ENCODE measurements at regions not wholly inside any gene's neighbourhood (a gene's known extent, or its start where the extent isn't known, plus 50 kb on each side); places are given as distances from the start of the nearest gene placed in this dataset.
"Not testable (repeated sequence)": the region's sequence is repeated elsewhere in the genome, so short reads cannot be mapped to it uniquely, and the experiment has no call there.

DNA sequence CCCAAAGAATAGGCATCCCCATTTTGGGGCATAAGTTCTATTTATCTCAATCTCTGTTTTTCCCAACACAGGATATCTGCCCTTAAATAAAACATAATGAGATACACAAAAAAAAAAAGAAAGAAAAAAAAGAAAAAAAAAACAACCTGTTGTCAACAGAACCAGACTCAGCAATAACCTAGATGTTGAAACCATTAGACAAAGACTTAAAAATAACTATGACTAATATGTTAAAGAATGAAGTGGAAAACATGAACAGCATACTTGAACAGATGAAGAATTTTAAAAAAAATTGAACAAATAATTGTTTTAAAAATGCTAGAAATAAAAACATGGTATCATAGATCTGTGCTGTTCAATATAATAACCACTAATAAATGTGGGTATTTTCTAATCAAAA, 93.4 kb upstream of the RXFP1 start:
- no peak for DNase-seq (ENCODE audit: low read depth)
- H3K4me3 ChIP-seq (ENCODE audit: low read depth, low read length), result no peak overlapping the region
- TF ChIP-seq CTCF (IDR thresholded peaks at IDR 0.05; ENCODE audit: insufficient read depth, low read depth, low read length, missing control alignments), result no peak

DNA sequence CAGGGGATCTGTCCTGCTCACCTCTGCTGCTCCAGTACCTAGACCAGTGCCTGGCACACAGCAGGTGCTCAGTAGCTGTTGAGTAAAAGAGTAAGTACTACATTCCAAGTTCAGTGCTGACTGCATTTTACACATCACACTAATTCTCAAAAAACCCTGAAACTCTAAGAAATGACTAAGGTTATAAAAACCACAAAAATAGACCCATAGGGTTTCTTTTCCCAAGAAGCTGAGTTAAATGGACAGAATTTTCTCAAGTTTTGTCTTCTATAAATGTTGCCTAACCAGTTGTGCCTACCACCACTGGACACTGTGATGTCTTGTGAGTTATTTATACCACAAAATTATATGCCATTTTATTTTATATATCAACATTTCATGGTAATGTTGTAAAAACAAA, 78.9 kb upstream of the RXFP1 start:
- TF ChIP-seq CTCF (IDR thresholded peaks at IDR 0.05; ENCODE audit: insufficient read depth, low read depth, low read length, missing control alignments), result no peak
- no peak overlapping the region for H3K4me3 ChIP-seq (ENCODE audit: low read depth, low read length)
- no peak for DNase-seq (ENCODE audit: low read depth)

- no peak for TF ChIP-seq CTCF (IDR thresholded peaks at IDR 0.05; ENCODE audit: insufficient read depth, low read depth, low read length, missing control alignments)
- H3K4me3 ChIP-seq (ENCODE audit: low read depth, low read length), result no peak overlapping the region
- no peak for DNase-seq (ENCODE audit: low read depth)
Measured at GRCh38 chr4:158443731-158444130, 78.0 kb upstream of the RXFP1 start.

- H3K4me3 ChIP-seq (ENCODE audit: low read depth, low read length), result no peak overlapping the region
- no peak for DNase-seq (ENCODE audit: low read depth)
- no peak for TF ChIP-seq CTCF (IDR thresholded peaks at IDR 0.05; ENCODE audit: insufficient read depth, low read depth, low read length, missing control alignments)
Measured at GRCh38 chr4:158444621-158445020, 77.1 kb upstream of the RXFP1 start.

- TF ChIP-seq CTCF (IDR thresholded peaks at IDR 0.05; ENCODE audit: insufficient read depth, low read depth, low read length, missing control alignments), result no peak
- H3K4me3 ChIP-seq (ENCODE audit: low read depth, low read length), result no peak overlapping the region
- DNase-seq (ENCODE audit: low read depth), result no peak
Measured at GRCh38 chr4:158446106-158446505, 75.6 kb upstream of the RXFP1 start.

DNA sequence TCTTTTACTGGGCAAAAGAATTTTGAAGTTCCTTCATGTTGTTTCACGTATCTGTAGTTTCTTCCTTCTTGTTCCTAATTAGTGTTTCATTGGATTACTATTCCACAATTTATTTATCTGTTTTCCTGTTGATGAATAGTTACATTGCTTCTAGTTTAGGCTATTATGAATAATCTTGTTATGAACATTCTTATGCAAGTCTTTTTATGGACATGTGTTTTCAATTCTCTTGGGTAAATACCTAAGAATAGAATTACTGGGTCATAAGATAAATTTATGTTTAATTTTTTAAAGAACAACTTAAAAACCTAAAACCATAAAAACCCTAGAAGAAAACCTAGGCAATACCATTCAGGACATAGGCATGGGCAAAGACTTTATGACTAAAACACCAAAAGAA, 70.9 kb upstream of the RXFP1 start:
- no peak for DNase-seq (ENCODE audit: low read depth)
- TF ChIP-seq CTCF (IDR thresholded peaks at IDR 0.05; ENCODE audit: insufficient read depth, low read depth, low read length, missing control alignments), result no peak
- no peak overlapping the region for H3K4me3 ChIP-seq (ENCODE audit: low read depth, low read length)

DNA sequence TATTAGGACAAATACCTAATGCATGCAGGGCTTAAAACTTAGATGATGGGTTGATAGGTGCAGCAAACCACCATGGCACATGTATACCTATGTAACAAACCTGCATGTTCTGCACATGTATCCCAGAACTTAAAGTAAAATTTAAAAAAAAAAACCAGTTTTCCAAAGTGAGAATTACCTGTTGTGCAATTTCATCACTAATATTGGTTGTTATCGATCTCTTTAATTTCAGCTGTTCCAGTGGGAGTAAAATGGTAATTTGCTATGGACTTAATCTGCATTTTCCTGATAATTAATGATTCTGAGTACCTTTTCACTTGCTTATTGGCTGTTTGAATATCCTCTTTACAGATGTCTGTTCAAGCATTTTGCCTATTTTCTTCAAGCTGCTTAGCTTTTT, 69.6 kb upstream of the RXFP1 start:
- DNase-seq (ENCODE audit: low read depth); H3K4me3 ChIP-seq (ENCODE audit: low read depth, low read length): not testable (repeated sequence)

All from GM12865 (cell line).